BE2C (cell line): ENCODE measurements at regions not wholly inside any gene's neighbourhood (a gene's known extent, or its start where the extent isn't known, plus 50 kb on each side); places are given as distances from the start of the nearest gene placed in this dataset.

Experiments used
- DNase-seq: peaks from one replicate; pipeline ENCODE4 v3.0.0-alpha.2; 2020
- H3K27me3 ChIP-seq: fragments of 250-450 bp; sonication (Bioruptor Pico); 2 replicates; pipeline ENCODE4 v1.5.1; 2020; ENCODE audit warnings: mild to moderate bottlenecking
- H3K36me3 ChIP-seq: fragments of 250-450 bp; sonication (Bioruptor Pico); 2 replicates; pipeline ENCODE4 v1.5.1; 2020; ENCODE audit warnings: mild to moderate bottlenecking
- H3K4me1 ChIP-seq: fragments of 250-450 bp; sonication (Bioruptor Pico); 2 replicates; pipeline ENCODE4 v1.5.1; 2020
- H3K4me3 ChIP-seq: 2 replicates; pipeline ENCODE4 v1.5.1; 2011; ENCODE audit warnings: low read depth, low read length
- H3K9me3 ChIP-seq: fragments of 250-450 bp; sonication (Bioruptor Pico); 2 replicates; pipeline ENCODE4 v1.5.1; 2020
- TF ChIP-seq, protein P1 (sequence below): IDR thresholded peaks from 2 replicates; pipeline ENCODE4 v1.5.1; 2012; ENCODE audit warnings: mild to moderate bottlenecking, low read depth, low read length

DNA sequence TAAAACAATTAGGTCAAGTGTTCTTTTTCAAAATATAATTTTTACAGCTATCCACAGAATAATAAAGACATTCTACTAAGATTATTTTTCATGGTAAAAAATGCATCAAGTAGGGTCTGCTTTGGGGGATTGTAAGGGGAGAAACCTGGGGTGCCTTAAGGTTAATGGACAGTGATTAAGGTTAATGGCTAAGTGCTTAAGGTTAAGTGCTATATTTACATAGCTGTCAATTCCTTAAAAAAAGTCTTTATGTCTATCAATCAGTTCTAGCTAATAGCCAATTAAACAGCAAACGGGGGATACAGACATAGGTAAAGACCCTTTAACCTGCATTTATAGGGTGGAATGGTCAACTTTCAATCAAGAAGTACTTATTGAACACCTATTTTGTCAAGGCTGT lies 284.5 kb upstream of the SEMA3A start:
- Histone ChIP-seq H3K36me3 (no peaks in the 10 kb centered on the region), H3K4me1 (no peaks in the 10 kb centered on the region), H3K9me3 (no peaks in the 10 kb centered on the region), H3K27me3 (no peaks in the 10 kb centered on the region), H3K4me3 (no peak overlapping the region)
- TF ChIP-seq, protein P1, sequence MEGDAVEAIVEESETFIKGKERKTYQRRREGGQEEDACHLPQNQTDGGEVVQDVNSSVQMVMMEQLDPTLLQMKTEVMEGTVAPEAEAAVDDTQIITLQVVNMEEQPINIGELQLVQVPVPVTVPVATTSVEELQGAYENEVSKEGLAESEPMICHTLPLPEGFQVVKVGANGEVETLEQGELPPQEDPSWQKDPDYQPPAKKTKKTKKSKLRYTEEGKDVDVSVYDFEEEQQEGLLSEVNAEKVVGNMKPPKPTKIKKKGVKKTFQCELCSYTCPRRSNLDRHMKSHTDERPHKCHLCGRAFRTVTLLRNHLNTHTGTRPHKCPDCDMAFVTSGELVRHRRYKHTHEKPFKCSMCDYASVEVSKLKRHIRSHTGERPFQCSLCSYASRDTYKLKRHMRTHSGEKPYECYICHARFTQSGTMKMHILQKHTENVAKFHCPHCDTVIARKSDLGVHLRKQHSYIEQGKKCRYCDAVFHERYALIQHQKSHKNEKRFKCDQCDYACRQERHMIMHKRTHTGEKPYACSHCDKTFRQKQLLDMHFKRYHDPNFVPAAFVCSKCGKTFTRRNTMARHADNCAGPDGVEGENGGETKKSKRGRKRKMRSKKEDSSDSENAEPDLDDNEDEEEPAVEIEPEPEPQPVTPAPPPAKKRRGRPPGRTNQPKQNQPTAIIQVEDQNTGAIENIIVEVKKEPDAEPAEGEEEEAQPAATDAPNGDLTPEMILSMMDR = no peak
- no peak for DNase-seq

DNA sequence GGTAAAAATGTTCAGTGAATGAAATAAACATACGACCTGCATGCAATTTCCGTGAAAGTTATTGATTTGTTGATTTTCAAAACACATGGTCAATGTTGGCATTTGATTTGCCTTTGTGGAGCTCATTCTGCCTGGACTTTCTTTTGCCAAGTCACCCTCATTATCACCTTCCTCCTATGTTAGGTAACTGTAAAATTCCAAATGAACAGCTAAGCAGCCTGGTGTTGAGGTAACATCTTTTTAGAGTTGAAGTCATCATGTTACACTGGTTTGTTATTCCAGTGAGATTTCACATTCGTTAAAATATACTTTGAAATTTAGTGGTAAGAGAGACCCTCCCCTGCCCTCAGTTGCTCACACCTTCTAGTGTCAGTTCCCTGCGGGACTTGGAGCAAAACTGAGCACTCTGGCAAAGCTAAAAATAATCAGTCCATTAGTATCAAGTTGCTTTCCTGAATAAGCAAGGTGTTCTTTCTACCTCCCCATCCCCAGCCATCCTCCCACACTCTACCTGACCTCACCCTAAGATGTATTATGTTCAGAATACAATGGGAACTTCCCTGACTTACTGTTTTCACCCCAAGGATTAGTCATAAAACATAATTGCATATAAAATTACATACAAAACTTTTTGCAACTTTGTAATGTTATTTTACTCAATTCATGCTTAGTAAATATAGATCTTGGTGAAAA lies 283.3 kb upstream of the SEMA3A start:
- H3K36me3 ChIP-seq = no peaks in the 10 kb centered on the region
- no peaks in the 10 kb centered on the region for H3K9me3 ChIP-seq
- H3K4me1 ChIP-seq = no peaks in the 10 kb centered on the region
- TF ChIP-seq, protein P1 = no peak
- H3K27me3 ChIP-seq = no peaks in the 10 kb centered on the region
- no peak overlapping the region for H3K4me3 ChIP-seq
- no peak for DNase-seq

DNA sequence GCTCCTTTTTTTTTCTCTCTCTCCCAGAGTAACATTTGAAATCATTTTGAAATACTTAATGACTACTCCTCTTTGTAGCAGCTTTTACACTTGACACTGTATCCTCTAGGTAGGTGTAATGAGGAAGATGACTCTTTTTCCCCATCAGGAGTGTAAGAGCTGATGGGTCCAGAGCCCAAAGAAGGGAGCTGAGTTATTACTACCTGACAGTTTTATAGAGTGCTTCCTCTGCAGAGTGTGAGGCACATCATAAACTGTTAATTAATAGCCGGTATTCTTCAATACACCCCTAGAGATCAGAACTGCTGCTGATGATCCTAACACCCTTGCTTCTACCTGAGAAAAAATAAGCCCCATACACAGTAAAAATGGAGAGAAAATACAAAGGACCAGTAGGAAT lies 279.8 kb upstream of the SEMA3A start:
- H3K4me1 ChIP-seq = no peaks in the 10 kb centered on the region
- no peak overlapping the region for H3K4me3 ChIP-seq
- H3K36me3 ChIP-seq = no peaks in the 10 kb centered on the region
- DNase-seq = no peak
- no peaks in the 10 kb centered on the region for H3K9me3 ChIP-seq
- TF ChIP-seq, protein P1 = no peak
- H3K27me3 ChIP-seq = no peaks in the 10 kb centered on the region

DNA sequence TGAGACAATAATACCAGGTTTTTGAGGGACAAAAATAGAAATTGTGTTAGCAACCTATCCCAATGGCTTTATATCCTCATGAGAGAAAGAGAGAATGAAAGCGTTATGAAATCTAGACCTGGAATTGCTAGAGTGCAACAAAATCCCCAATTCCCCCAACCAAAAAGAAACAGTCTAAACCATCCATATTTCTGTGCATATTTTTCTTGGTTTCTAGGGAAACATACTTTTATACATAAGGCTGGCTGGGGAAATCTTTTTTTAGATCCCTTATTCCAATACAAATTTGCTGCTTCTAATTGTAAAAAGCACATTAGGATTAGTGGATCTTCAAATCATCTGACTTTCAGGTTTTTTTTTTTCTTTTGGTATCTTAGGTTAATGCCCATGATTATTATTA lies 277.0 kb upstream of the SEMA3A start:
- H3K4me3 ChIP-seq = no peak overlapping the region
- H3K4me1 ChIP-seq = no peaks in the 10 kb centered on the region
- H3K27me3 ChIP-seq = no peaks in the 10 kb centered on the region
- no peaks in the 10 kb centered on the region for H3K9me3 ChIP-seq
- no peak for DNase-seq
- TF ChIP-seq, protein P1 = no peak
- no peaks in the 10 kb centered on the region for H3K36me3 ChIP-seq

DNA sequence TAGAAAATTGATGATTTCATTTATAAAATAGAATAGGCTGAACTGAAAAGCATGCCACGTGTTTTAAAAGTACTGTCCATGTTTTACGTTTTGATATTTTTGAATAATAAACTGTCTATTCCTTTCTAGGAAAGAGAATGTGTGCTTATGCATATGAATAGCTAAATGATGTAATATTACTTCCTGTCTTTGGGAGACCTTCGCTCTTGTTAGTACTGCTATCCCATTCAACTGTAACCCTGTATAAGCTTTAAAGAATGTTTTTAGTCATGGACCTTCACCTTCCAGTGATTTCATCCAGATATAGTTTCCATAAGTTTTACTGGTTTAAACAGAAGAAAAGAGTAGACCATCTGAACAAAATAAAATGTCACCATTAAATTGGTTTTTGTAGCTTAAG lies 274.4 kb upstream of the SEMA3A start:
- no peaks in the 10 kb centered on the region for H3K27me3 ChIP-seq
- DNase-seq = no peak
- TF ChIP-seq, protein P1 = no peak
- H3K4me3 ChIP-seq = no peak overlapping the region
- H3K36me3 ChIP-seq = no peaks in the 10 kb centered on the region
- no peaks in the 10 kb centered on the region for H3K4me1 ChIP-seq
- H3K9me3 ChIP-seq = no peaks in the 10 kb centered on the region

DNA sequence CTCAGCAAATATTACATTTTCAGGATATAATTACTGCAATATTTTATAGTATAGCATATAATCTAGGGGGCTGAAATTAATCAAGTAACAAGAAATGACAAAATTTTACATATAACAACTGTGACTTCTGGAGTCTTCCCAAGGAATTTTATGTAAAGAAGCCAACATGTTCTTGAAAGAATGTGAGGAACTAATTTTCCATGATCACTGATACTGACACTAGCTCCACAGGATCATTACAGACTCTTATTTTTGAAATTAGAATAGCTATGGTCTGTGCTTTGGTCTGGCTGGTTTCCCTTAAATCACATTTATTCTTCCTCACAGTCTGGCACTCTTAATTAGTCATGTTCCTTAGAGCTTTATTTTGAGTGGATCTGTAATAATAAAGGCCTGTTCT lies 267.7 kb upstream of the SEMA3A start:
- TF ChIP-seq, protein P1 = no peak
- DNase-seq = no peak
- Histone ChIP-seq H3K4me1 (no peaks in the 10 kb centered on the region), H3K36me3 (no peaks in the 10 kb centered on the region), H3K9me3 (no peaks in the 10 kb centered on the region), H3K27me3 (no peaks in the 10 kb centered on the region), H3K4me3 (no peak overlapping the region)
